Adrenal gland (tissue), 9 donors: ENCODE measurements at regions not wholly inside any gene's neighbourhood (a gene's known extent, or its start where the extent isn't known, plus 50 kb on each side); places are given as distances from the start of the nearest gene placed in this dataset.
"Not testable (repeated sequence)": the region's sequence is repeated elsewhere in the genome, so short reads cannot be mapped to it uniquely, and the experiment has no call there.

ENCODE experiments used
- DNase-seq, 7 donors: peaks; one replicate each; pipeline ENCODE4 v3.0.0-alpha.2; 2019 to 2020
- H3K27ac ChIP-seq, 5 donors: fragments of 200-600 bp; sonication (generic) in 4 of 5; 1 replicate in 3 of 5; 2 replicates in 2 of 5; pipeline versions ENCODE4 v1.5.1 to v1.8.0; 2016 to 2020; ENCODE audit warnings: mild to moderate bottlenecking in 1 of 5
- H3K27me3 ChIP-seq: fragments of 200-600 bp; 2 replicates; pipeline ENCODE4 v1.8.0; 2021
- H3K36me3 ChIP-seq, 2 donors: fragments of 200-600 bp; replicated peaks in 1 of 2; 1 replicate in 1 of 2; 2 replicates in 1 of 2; pipeline versions ENCODE4 v1.5.1 to v1.8.0; 2018 to 2022
- H3K4me1 ChIP-seq, 2 donors: fragments of 200-600 bp; replicated peaks in 1 of 2; 1 replicate in 1 of 2; 2 replicates in 1 of 2; pipeline versions ENCODE4 v1.5.1 to v1.8.0; 2018 to 2021
- H3K4me3 ChIP-seq, 4 donors: fragments of 200-600 bp; sonication (generic) in 3 of 4; one replicate each; pipeline ENCODE4 v1.5.1; 2016 to 2018
- H3K9me3 ChIP-seq, 3 donors: fragments of 200-600 bp; sonication (generic) in 1 of 3; replicated peaks in 1 of 3; 1 replicate in 2 of 3; 2 replicates in 1 of 3; pipeline versions ENCODE4 v1.5.1 to v1.8.0; 2016 to 2021
- POLR2A ChIP-seq, 2 donors: fragments of 450-650 bp; IDR thresholded peaks; one replicate each; pipeline ENCODE4 v1.6.1; 2017; ENCODE audit warnings: antibody characterized with exemption in 2 of 2, mild to moderate bottlenecking in 2 of 2, moderate library complexity in 1 of 2
- WGBS, 4 donors: extraction: QIAGEN DNeasy Blood & Tissue Kit in 2 of 4; methylation state at CpG; one replicate each; pipeline versions ENCODE4 v1.1.5 to v1.1.7; 2013 to 2017; 5-methylcytosine and 5-hydroxymethylcytosine counted together
- intact Hi-C, 2 donors: fragments of 100-400 bp; cut with DNase I; formaldehyde crosslinking; loops; one replicate each; pipeline versions ENCODE4 v1.14.1 to v1.15.0; 2022 to 2023
- TF ChIP-seq, protein P1 (sequence below), 6 experiments: fragments of 450-650 bp in 4 of 6; fragments of 200-600 bp in 2 of 6; sonication (generic) in 1 of 6; IDR thresholded peaks; 1 replicate in 5 of 6; 2 replicates in 1 of 6; pipeline versions ENCODE4 v1.5.1 to v1.8.0; 2016 to 2021; ENCODE audit warnings: antibody characterized with exemption in 6 of 6, mild to moderate bottlenecking in 2 of 6, moderate library complexity in 1 of 6
- donor health status: healthy with polysubstance abuse.
- donor health status: Bipolar disorder and iron deficiency.
- donor health status: DM: yes; HTN: yes; CAD: no.
- donor health status: DM: no; HTN: no; CAD: no.
- donor health status: DM: no; HTN: no; CAD: no.

DNA sequence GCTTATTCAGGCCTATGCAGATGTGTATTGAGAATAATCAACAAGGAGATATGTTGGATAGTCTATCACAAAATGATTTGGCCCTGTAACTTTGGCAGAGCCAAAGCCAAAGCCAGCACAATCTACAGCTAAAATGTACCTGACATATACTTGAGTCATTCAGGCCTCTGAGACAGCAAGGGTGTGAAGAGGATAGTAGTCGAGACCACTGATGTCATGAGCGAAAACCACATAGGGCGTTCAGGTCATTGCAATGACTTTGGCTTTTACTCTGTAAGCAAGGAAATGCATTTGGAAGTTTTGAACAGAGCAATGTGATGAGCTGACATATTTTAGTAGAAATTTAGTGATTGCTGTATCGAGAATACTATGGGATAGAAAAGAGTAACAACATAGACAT lies 579.6 kb downstream of the AMY1C start:
- no peaks in the 10 kb centered on the region for H3K4me1 ChIP-seq
- no peaks in the 10 kb centered on the region for H3K36me3 ChIP-seq
- 81 to 85% (median 82%) methylated on average over 4 of the region's 4 CpGs for WGBS, 4 donors
- H3K4me3 ChIP-seq: no peak overlapping the region
- TF ChIP-seq, protein P1, sequence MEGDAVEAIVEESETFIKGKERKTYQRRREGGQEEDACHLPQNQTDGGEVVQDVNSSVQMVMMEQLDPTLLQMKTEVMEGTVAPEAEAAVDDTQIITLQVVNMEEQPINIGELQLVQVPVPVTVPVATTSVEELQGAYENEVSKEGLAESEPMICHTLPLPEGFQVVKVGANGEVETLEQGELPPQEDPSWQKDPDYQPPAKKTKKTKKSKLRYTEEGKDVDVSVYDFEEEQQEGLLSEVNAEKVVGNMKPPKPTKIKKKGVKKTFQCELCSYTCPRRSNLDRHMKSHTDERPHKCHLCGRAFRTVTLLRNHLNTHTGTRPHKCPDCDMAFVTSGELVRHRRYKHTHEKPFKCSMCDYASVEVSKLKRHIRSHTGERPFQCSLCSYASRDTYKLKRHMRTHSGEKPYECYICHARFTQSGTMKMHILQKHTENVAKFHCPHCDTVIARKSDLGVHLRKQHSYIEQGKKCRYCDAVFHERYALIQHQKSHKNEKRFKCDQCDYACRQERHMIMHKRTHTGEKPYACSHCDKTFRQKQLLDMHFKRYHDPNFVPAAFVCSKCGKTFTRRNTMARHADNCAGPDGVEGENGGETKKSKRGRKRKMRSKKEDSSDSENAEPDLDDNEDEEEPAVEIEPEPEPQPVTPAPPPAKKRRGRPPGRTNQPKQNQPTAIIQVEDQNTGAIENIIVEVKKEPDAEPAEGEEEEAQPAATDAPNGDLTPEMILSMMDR (IDR thresholded peaks at IDR 0.05): no peak
- no peak for TF ChIP-seq POLR2A (IDR thresholded peaks at IDR 0.05)
- no peak overlapping the region for H3K27ac ChIP-seq
- DNase-seq: no peak
- H3K27me3 ChIP-seq: no peaks in the 10 kb centered on the region
- H3K9me3 ChIP-seq: no peaks in the 10 kb centered on the region
- intact Hi-C loops: no loop called here

DNA sequence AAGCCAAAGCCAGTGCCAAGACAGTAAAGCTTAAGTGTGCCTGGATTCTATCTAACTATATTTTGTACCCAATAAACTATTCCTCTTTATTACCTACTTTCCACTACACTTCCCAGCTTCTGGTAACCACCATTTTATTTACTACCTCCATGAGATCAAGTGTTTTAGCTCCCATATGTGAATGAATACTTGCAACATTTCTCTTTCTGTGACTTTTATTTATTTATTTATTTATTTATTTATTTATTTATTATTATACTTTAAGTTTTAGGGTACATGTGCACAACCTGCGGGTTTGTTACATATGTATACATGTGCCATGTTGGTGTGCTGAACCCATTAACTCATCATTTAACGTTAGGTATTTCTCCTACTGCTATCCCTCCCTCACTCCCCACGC lies 582.1 kb downstream of the AMY1C start:
- DNase-seq: no peak
- intact Hi-C loops: no loop called here
- H3K4me3 ChIP-seq: no peak overlapping the region
- TF ChIP-seq, protein P1 (IDR thresholded peaks at IDR 0.05): no peak
- H3K27me3 ChIP-seq: no peaks in the 10 kb centered on the region
- no peaks in the 10 kb centered on the region for H3K9me3 ChIP-seq
- 70 to 88% (median 76%) methylated on average over 3 of the region's 3 CpGs for WGBS, 4 donors
- no peaks in the 10 kb centered on the region for H3K36me3 ChIP-seq
- no peaks in the 10 kb centered on the region for H3K4me1 ChIP-seq
- H3K27ac ChIP-seq: no peak overlapping the region

DNA sequence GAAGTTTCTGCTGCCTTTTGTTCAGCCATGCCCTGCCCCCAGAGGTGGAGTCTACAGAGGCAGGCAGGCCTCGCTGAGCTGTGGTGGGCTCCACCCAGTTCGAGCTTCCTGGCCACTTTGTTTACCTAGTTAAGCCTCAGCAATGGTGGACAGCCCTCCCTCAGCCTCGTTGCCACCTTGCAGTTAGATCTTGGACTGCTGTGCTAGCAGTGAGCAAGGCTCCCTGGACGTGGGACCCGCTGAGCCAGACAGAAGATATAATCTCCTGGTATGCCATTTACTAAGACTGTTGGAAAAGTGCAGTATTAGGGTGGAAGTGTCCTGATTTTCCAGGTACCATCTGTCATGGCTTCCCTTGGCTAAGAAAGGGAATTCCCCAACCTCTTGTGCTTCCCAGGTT lies 588.2 kb downstream of the AMY1C start:
- H3K36me3 ChIP-seq, H3K4me3 ChIP-seq, DNase-seq, H3K27ac ChIP-seq, H3K9me3 ChIP-seq, H3K4me1 ChIP-seq, intact Hi-C loops, H3K27me3 ChIP-seq: not testable (repeated sequence)
- 63 to 87% (median 69%) methylated on average over 3 to 5 of the region's 5 CpGs for WGBS, 4 donors

DNA sequence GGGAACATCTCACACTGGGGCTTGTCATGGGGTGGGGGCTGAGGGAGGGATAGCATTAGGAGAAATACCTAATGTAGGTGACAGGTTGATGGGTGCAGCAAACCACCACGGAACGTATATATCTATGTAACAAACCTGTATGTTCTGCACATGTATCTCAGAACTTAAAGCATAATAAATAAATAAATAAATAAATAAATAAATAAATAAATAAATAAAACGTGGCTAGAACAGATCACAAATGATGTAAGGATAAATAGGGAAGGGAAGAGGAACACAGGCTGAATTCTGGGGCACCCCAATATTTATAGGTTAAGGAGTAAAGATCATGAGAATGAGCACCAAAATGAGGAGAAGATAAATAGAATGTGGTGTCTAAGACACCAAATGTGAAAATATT lies 592.2 kb downstream of the AMY1C start:
- no peak overlapping the region for H3K27ac ChIP-seq
- H3K36me3 ChIP-seq: no peaks in the 10 kb centered on the region
- 61 to 66% (median 66%) methylated on average over 3 of the region's 3 CpGs for WGBS, 4 donors
- H3K27me3 ChIP-seq: no peaks in the 10 kb centered on the region
- intact Hi-C loops: no loop called here
- no peak overlapping the region for H3K4me3 ChIP-seq
- H3K4me1 ChIP-seq: no peaks in the 10 kb centered on the region
- DNase-seq: no peak
- TF ChIP-seq POLR2A (IDR thresholded peaks at IDR 0.05): no peak
- H3K9me3 ChIP-seq: no peaks in the 10 kb centered on the region

DNA sequence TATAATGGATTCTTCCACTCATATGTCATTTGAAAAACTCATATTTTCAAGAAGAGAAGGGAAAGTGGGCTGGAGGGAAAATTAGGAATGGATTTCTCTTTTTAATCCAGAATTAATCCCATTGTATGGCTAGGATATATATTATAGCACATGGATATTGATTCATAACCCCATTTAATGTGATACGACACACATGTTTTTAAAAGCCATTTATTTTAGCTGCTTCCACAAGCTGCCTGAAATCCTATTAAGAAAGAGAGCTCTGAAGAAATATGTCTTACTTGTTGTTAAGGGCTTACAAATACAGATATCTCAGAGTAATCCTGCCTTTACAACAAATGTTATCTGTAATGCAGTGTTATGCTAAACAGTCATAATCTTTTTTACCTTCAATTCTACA lies 598.6 kb downstream of the AMY1C start:
- 67 to 97% (median 83%) methylated on average over 1 of the region's 1 CpG for WGBS, 4 donors
- intact Hi-C loops: no loop called here
- DNase-seq: no peak
- Histone ChIP-seq H3K27ac (no peak overlapping the region), H3K4me1 (no peaks in the 10 kb centered on the region), H3K9me3 (no peaks in the 10 kb centered on the region), H3K4me3 (no peak overlapping the region), H3K27me3 (no peaks in the 10 kb centered on the region), H3K36me3 (no peaks in the 10 kb centered on the region)
- TF ChIP-seq, protein P1 (IDR thresholded peaks at IDR 0.05): no peak
- TF ChIP-seq POLR2A (IDR thresholded peaks at IDR 0.05): no peak
